H1 (cell line): ENCODE measurements at regions not wholly inside any gene's neighbourhood (a gene's known extent, or its start where the extent isn't known, plus 50 kb on each side); places are given as distances from the start of the nearest gene placed in this dataset.

Source experiments
- BRCA1 ChIP-seq: IDR thresholded peaks from 2 replicates; pipeline ENCODE4 v1.6.1; 2012; ENCODE audit warnings: low read depth, low read length, improper control_type of control experiment
- RFX5 ChIP-seq: IDR thresholded peaks from 2 replicates; pipeline ENCODE4 v1.6.1; 2011; ENCODE audit warnings: low read depth, low read length, improper control_type of control experiment, borderline replicate concordance
- TAF1 ChIP-seq: IDR thresholded peaks from 2 replicates; pipeline ENCODE4 v1.6.1; 2011; ENCODE audit warnings: mild to moderate bottlenecking, low read depth, low read length

DNA sequence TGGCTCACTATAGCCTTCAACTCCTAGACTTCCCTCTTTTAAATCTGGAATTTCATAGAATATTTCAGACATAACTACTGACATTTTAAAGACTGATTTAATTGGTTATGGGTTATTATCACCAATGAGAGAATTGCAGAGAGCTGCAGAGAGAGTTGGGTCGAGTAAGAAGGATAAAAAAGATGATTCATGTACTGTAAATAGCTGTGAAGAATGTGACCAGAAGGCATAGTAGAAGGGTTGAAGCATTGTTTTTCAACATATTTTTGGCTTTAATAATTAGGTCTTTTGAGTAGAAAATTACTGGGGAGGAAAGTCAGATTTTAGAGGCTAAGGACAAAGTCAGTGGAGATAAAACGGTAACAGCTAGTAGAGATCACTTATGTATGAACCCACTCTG is 503.2 kb upstream of the SLC8A1 start (continued):
- TF ChIP-seq TAF1 (no peak), RFX5 (no peak), BRCA1 (no peak)
